CD4-positive, alpha-beta T cell treated with Interleukin-4 for 4 hours (primary cell): ENCODE measurements at regions not wholly inside any gene's neighbourhood (a gene's known extent, or its start where the extent isn't known, plus 50 kb on each side); places are given as distances from the start of the nearest gene placed in this dataset.

ENCODE experiments used
- DNase-seq: peaks from one replicate; pipeline ENCODE4 v3.0.0-alpha.2; 2020

- no peak for DNase-seq
Observed at GRCh38 chr2:145324748-145325147, 804.8 kb upstream of the ZEB2 start.

GRCh38 chr2:145323512-145323911, 803.6 kb upstream of the ZEB2 start:
- DNase-seq = peak; percentile 13

GRCh38 chr2:145321344-145321743, 801.4 kb upstream of the ZEB2 start:
- DNase-seq = no peak

GRCh38 chr2:145316496-145316895, 796.6 kb upstream of the ZEB2 start:
- DNase-seq = no peak

DNA sequence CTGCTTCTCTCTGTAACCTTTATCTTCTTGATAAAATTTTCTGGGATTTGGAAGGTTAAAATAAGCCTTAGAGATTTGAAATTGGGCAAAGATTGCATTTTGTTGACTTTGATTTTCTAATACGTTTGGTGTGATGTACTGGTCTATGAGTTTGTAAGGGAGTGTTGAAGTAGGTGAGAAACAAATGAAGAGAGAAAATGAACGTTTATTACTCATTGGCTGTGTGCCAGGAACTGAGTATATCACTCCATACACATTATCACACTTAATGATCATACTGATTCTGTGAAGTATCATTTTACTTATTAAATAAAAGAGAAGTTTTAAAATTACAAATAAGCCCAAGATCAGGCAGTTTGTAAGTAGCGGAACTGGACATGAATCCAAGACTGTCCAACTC, 795.1 kb upstream of the ZEB2 start:
- no peak for DNase-seq

- DNase-seq = no peak
Observed at GRCh38 chr2:145314119-145314633, 794.3 kb upstream of the ZEB2 start.

GRCh38 chr2:145305889-145306288, 786.0 kb upstream of the ZEB2 start:
- DNase-seq = no peak

DNA sequence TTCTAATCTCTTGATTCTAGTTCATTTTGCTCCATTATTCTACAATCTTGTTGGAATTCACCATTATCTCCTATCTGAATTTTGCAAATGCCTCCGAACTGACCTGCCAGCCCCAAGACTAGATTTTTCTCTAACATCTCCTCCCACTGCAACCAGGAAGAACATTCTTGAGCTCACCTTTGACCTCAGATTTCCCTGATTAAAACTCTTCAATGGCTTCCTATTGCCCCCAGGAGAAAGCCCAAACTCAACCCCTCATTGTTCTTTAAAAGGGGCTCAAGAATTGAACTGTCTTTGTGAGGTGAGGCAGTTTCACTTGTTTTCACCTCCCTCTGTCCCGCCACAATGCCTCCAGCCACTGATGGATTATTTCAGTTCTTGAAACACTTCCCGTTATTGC, 784.6 kb upstream of the ZEB2 start:
- no peak for DNase-seq

GRCh38 chr2:145303536-145303935, 783.6 kb upstream of the ZEB2 start:
- no peak for DNase-seq

GRCh38 chr2:145302886-145303285, 783.0 kb upstream of the ZEB2 start:
- no peak for DNase-seq

DNA sequence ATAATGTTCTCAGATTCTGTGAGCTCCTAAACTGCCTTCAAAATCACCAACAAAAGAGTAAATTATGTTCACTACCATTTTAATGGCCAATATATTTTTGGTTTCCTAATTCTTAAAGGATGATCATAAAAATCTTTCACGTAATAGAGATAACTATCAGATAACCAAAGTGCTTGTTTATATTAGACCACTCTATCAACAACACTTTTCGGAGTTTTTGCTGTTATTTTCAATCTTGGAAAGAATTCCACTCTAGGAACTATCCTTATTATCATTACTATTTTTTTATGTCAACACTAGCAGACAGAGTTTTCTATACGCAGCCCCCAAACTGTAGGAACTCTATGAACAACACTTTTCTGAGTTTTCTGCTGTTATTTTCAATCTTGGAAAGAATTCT, 782.5 kb upstream of the ZEB2 start:
- DNase-seq = no peak

DNA sequence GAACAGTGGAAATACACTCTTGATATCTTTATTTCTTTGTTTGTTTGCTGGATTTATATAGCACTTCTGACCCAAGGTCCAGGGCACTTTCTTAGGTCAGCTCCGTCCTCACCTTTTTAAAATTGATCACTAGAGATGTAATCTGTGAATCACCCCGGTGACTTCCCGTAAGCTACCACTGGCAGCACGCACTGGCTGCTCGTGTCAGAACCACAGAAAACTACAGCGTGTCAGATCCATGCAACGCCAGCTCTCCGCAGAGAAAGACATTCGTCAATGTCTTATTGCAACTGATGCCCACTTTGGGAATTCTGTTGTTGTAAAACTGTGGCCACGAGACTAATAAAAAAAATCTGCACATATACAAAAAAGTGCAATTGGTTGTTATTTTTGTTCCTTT, 779.4 kb upstream of the ZEB2 start:
- DNase-seq = no peak

GRCh38 chr2:145292166-145292565, 772.2 kb upstream of the ZEB2 start:
- no peak for DNase-seq

DNA sequence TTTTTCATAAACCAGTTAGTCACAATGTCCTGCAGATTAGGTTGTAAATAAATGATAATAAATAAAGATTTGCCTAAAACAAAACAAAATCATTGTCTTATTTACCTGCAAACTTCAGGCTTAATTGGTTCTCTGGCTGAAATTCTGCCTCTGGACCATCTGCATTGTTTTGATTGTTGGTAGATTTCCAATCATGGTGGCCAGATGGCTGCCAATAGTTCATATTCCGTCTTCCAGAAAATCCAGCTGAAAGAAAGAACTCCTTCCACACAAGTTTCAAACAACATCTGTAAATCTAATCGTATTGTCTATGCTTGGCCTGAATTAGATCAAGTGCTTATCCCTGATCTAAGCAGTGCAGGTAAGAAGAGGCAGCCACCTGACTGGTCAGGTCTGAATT, 771.1 kb upstream of the ZEB2 start:
- DNase-seq = no peak

- DNase-seq = no peak
Observed at GRCh38 chr2:145289946-145290345, 770.0 kb upstream of the ZEB2 start.

DNA sequence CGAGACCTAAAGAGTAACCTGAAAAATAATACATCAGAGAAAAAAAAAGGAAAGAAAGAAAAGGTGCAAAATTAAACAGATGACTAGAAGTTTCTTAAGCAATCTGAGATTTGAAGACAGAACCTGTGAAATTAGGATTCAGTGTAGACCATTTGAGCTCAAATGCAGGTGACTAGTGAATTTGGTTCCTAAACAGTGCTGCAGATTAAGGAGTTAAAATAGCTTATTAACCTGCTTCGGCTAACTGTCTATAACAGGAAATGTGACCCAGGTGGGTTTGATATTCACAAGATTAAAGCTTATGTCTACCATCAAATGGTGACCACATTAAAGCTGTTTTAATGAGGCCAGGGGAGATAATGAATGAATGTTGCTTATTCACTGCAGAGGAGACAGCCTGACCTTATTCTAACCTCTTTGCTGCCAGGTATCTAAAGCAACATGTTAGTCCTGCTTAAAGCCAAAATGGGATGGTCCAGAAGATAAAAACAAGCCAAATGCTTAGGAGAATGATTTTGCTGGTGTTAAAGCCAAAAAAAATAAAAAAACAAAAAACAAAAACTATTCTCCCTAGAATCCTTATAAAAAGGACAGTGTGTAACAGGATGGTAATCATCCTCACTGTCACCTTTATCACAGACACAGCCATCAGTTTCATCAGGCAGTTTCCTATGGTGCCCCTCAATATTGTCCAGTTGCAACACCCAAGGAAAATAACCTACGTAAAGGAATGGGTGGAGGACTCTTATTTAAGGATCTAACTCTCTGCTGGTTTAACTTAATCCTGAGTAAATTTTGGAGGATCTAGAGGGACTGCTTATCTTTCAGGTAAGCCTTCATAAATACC, 769.0 kb upstream of the ZEB2 start:
- DNase-seq = no peak

DNA sequence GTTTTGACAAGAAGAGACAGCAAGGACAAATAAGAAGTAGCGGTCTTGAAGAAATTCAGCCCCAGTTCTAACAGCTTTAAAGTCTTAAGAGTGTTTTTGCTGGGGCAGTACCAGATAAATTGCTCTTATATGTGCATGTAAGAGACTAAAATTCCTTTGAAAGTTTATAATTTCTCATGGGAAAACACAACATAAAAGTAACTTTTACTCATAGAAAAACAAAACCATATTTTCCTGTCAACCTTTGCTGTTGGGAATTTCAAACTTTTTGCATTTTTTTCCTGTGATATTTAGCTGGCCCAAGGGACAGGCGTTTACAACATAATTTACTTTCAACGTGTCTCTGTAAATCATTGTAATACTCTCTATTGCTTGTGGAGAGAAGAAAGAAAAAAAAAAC, 767.8 kb upstream of the ZEB2 start:
- DNase-seq = no peak

DNA sequence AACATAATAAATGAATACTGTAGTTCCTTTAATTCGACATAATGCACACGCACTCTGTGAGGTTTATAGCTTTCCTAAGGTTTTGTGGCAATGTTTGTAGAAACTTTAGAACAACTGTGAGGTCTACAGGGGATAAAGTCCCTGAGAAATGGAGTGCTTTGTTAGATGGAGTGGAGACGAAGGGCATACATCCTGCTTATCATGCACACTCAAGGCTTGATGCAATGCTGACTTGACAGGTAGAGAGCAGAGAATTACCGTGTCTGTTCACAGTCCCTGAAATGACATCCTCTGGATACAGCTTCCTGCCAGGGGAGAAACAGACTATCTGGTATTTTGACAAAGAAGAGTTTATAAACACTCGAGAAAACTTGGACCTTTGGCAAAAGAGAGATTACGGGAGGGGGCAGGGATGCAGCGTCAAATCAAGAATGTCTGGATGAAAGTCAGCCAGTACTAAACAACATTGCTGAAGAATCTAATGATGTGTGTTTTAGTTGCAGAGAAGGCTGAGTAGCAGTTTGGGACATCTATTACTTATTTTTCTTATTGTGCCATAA, 766.9 kb upstream of the ZEB2 start:
- DNase-seq = no peak

- no peak for DNase-seq
Observed at GRCh38 chr2:145284551-145284950, 764.6 kb upstream of the ZEB2 start.

- DNase-seq = no peak
Observed at GRCh38 chr2:145283131-145283530, 763.2 kb upstream of the ZEB2 start.

DNA sequence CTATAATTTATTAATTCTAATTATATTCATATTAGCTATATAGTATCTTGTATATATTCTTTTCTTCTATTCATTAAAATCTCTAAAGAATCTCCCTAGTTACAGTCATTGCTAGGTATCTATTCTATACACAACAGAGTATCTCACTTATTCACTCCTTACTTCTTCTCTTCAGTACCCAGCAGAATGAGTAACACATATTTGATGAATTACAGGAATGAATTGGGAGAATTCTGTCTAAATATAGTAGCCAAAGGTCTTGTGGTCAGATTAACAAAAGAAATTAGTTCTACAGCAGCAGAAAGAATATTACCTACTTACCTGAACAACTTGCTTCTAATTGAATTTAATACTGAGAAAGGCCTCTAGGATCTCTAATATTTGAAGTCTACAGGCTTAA, 758.0 kb upstream of the ZEB2 start:
- DNase-seq = no peak

- DNase-seq = no peak
Observed at GRCh38 chr2:145273840-145274239, 753.9 kb upstream of the ZEB2 start.

DNA sequence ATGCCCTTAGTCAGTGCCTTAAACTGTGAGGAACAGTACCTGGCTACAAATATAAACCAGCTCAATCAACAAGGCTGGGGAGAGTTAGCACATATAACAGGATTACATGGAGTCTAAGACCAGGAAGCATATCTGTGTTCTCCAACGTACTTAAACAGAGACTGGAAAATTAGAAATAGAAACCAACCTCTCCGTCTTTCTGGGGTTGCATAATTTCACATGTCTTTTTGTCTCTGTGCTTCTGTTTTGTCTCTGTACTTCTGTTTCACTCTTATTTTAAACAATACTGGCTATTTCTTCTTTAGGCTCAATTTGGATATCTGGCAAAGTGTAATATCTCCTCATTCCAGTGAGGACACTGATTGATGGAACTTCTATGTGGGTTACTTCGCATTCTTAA, 749.0 kb upstream of the ZEB2 start:
- DNase-seq = no peak

- DNase-seq = no peak
Observed at GRCh38 chr2:145267451-145267850, 747.5 kb upstream of the ZEB2 start.

GRCh38 chr2:145265244-145265643, 745.3 kb upstream of the ZEB2 start:
- no peak for DNase-seq
